Breast epithelium (tissue), 4 donors: ENCODE measurements at regions not wholly inside any gene's neighbourhood (a gene's known extent, or its start where the extent isn't known, plus 50 kb on each side); places are given as distances from the start of the nearest gene placed in this dataset.

Source experiments
- DNase-seq, 2 donors: peaks; one replicate each; pipeline ENCODE4 v3.0.0-alpha.2; 2019; ENCODE audit warnings: low spot score in 2 of 2
- H3K27ac ChIP-seq, 2 donors: fragments of 200-600 bp; sonication (generic) in 1 of 2; one replicate each; pipeline ENCODE4 v1.5.1; 2016 to 2019; ENCODE audit warnings: mild to moderate bottlenecking in 1 of 2
- H3K27me3 ChIP-seq, 2 donors: fragments of 200-600 bp; sonication (generic) in 1 of 2; one replicate each; pipeline versions ENCODE4 v1.5.1 to v1.6.0; 2017 to 2019; ENCODE audit warnings: control low read depth in 1 of 2, mild to moderate bottlenecking in 1 of 2
- H3K36me3 ChIP-seq: fragments of 200-600 bp; one replicate; pipeline ENCODE4 v1.5.1; 2019
- H3K4me1 ChIP-seq, 2 donors: fragments of 200-600 bp; sonication (generic); one replicate each; pipeline ENCODE4 v1.5.1; 2016 to 2019; ENCODE audit warnings: control low read depth in 1 of 2
- H3K4me3 ChIP-seq, 3 donors: fragments of 200-600 bp; sonication (generic); 1 replicate in 2 of 3; 2 replicates in 1 of 3; pipeline ENCODE4 v1.5.1; 2016 to 2019; ENCODE audit warnings: mild to moderate bottlenecking in 3 of 3, moderate library complexity in 2 of 3
- H3K9me3 ChIP-seq, 2 donors: fragments of 200-600 bp; sonication (generic) in 1 of 2; one replicate each; pipeline ENCODE4 v1.5.1; 2016 to 2019; ENCODE audit warnings: control low read depth in 1 of 2
- CTCF ChIP-seq, 3 donors: fragments of 450-650 bp; IDR thresholded peaks; one replicate each; pipeline ENCODE4 v1.5.1; 2016 to 2017; ENCODE audit warnings: antibody characterized with exemption in 3 of 3, mild to moderate bottlenecking in 3 of 3, moderate library complexity in 3 of 3
- POLR2A ChIP-seq: fragments of 450-650 bp; IDR thresholded peaks from one replicate; pipeline ENCODE4 v1.6.1; 2016; ENCODE audit warnings: antibody characterized with exemption, mild to moderate bottlenecking, moderate library complexity
- POLR2AphosphoS5 ChIP-seq, 3 donors: sonication (generic); formaldehyde crosslinking; IDR thresholded peaks; one replicate each; pipeline ENCODE4 v1.6.1; 2017; ENCODE audit warnings: antibody characterized with exemption in 3 of 3
- intact Hi-C: fragments of 100-400 bp; cut with DNase I; formaldehyde crosslinking; loops from one replicate; pipeline ENCODE4 v1.15.1; 2023; ENCODE audit warnings: low total_unique reads

DNA sequence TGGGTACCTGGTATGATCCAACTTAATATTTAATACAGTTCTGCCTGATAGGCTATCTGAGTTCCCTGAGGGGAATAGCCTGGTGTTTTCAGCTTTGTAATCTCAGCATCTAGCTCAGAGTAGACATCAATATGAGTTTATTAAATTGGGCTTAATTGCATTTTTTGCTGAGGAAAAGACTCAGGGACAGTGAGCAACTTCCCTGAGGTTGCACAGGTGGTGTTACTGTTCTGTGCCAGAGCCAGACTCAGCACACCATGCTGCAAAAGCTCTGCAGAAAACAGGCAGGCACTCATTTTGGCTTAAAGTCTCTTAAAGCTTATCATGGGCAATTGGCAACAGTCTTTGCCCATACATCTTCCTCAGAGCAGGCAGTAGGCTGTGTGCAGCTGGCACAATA lies 90.5 kb upstream of the JUN start:
- TF ChIP-seq POLR2AphosphoS5 (IDR thresholded peaks at IDR 0.05) (no peak), POLR2A (no peak), CTCF (IDR thresholded peaks at IDR 0.05) (no peak)
- no peaks in the 10 kb centered on the region for H3K36me3 ChIP-seq
- no peaks in the 10 kb centered on the region for H3K9me3 ChIP-seq
- no peak overlapping the region for H3K4me3 ChIP-seq
- intact Hi-C loops: no loop called here
- DNase-seq: no peak
- H3K4me1 ChIP-seq: peaks cover 0 to 13% of the 10 kb centered on the region in 2 donors
- no peaks in the 10 kb centered on the region for H3K27me3 ChIP-seq
- H3K27ac ChIP-seq: peak overlapping the region; percentile 72 to 76

DNA sequence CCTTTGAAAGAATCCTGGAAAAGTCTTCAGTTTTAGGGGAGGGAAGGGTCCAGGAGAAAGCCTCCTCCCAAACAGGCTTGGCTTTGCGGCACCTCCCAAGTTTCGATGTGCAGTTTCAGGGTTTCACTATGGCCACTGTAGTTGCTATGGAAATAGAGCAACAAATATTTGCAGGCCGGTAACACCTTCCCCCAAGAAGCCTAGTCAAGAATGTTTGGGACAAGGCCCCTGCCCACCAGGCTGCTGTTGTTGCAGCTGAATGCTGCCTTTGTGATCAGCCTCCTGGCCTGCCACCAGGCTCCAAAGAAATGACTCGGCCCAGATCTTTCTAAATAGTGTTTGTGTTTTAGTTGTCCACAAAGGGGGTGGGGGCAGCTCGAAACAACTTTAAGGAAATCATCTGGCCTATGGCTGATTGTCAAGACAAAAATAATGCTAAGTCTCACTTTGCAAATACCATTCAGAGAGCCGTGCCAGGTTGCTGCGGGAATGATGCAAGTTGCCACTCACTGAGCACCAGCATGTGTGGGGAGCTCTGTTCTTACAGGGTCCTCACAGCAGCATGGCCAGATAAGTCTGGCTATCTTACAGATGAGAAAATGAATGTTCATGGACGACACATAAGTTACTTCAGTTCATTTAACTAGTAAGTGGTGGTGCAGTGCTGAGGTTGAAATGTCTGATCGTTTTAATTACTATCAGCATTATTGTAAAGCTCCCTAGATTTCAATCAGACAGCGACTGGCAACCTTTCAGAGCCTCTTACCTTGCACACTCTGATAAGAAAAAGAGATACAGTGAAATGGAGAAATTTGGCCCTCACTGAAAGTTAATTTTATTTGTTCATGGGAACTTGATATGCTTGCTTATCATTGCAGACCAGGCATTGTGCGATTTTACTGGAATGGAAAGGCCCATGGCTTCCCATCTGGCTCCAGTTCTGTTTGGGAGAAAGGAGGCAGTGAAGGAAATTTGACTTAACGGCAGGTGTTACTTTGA lies 91.2 kb upstream of the JUN start:
- no peak overlapping the region for H3K4me3 ChIP-seq
- H3K27ac ChIP-seq: peak overlapping the region; percentile 72 to 76
- peaks cover 0 to 13% of the 10 kb centered on the region in 2 donors for H3K4me1 ChIP-seq
- no peaks in the 10 kb centered on the region for H3K9me3 ChIP-seq
- TF ChIP-seq POLR2AphosphoS5 (IDR thresholded peaks at IDR 0.05): no peak
- no peak for TF ChIP-seq POLR2A
- TF ChIP-seq CTCF (IDR thresholded peaks at IDR 0.05): no peak
- intact Hi-C loops: no loop called here
- no peaks in the 10 kb centered on the region for H3K27me3 ChIP-seq
- H3K36me3 ChIP-seq: no peaks in the 10 kb centered on the region
- peak in 1 of 2 donors; percentile 65 for DNase-seq

DNA sequence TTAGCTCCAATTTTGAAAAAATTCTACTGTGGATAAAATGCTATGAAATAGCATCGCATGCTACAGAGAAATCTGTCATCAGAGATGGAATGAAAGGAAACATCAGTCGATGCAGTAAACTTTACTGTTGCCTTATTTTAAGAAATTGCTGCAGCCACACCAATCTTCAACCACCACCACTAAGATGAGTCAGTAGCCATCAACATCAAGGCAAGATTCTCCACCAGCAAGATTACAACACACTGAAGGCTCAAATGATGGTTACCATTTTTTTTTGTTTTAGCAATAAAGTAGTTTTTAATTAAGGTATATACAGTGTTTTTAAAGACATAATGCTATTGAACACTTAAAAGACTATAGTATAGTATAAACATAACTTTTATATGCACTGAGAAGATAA lies 95.6 kb upstream of the JUN start:
- DNase-seq: no peak
- H3K27me3 ChIP-seq: no peaks in the 10 kb centered on the region
- H3K36me3 ChIP-seq: no peaks in the 10 kb centered on the region
- H3K27ac ChIP-seq: no peak overlapping the region
- TF ChIP-seq POLR2A: no peak
- no peak for TF ChIP-seq CTCF (IDR thresholded peaks at IDR 0.05)
- no peak for TF ChIP-seq POLR2AphosphoS5 (IDR thresholded peaks at IDR 0.05)
- H3K4me3 ChIP-seq: no peak overlapping the region
- H3K9me3 ChIP-seq: no peaks in the 10 kb centered on the region
- peaks cover 0 to 15% of the 10 kb centered on the region in 2 donors for H3K4me1 ChIP-seq
- intact Hi-C loops: no loop called here

GRCh38 chr1:58880592-58880991 lies 96.7 kb upstream of the JUN start:
- no peaks in the 10 kb centered on the region for H3K36me3 ChIP-seq
- no peaks in the 10 kb centered on the region for H3K9me3 ChIP-seq
- peaks cover 0 to 15% of the 10 kb centered on the region in 2 donors for H3K4me1 ChIP-seq
- no peak overlapping the region for H3K4me3 ChIP-seq
- no peak for DNase-seq
- no peak for TF ChIP-seq POLR2AphosphoS5 (IDR thresholded peaks at IDR 0.05)
- no peak for TF ChIP-seq CTCF (IDR thresholded peaks at IDR 0.05)
- TF ChIP-seq POLR2A: no peak
- intact Hi-C loops: no loop called here
- H3K27me3 ChIP-seq: no peaks in the 10 kb centered on the region
- no peak overlapping the region for H3K27ac ChIP-seq

- Histone ChIP-seq H3K4me1 (peaks cover 0 to 18% of the 10 kb centered on the region in 2 donors), H3K27me3 (no peaks in the 10 kb centered on the region), H3K9me3 (no peaks in the 10 kb centered on the region), H3K36me3 (no peaks in the 10 kb centered on the region), H3K4me3 (no peak overlapping the region), H3K27ac (no peak overlapping the region)
- DNase-seq: no peak
- intact Hi-C loops: no loop called here
- peak in 1 of 3 donors; percentile 75 for TF ChIP-seq POLR2AphosphoS5 (IDR thresholded peaks at IDR 0.05)
- no peak for TF ChIP-seq POLR2A
- no peak for TF ChIP-seq CTCF (IDR thresholded peaks at IDR 0.05)
These were observed 97.7 kb upstream of the JUN start for GRCh38 chr1:58881471-58881994.
